ENCODE measurements at regions not wholly inside any gene's neighbourhood (a gene's known extent, or its start where the extent isn't known, plus 50 kb on each side); places are given as distances from the start of the nearest gene placed in this dataset.

- no peak for TF ChIP-seq SRF (IDR thresholded peaks at IDR 0.05; ENCODE audit: low read depth, low read length)
- no peak for TF ChIP-seq POLR2A (IDR thresholded peaks at IDR 0.05; ENCODE audit: control extremely low read depth in 1 of 2, low read depth in 2 of 2, low read length in 2 of 2)
- no peak for TF ChIP-seq CTCF (IDR thresholded peaks at IDR 0.05; ENCODE audit: control extremely low read depth in 1 of 3, insufficient read depth in 1 of 3, low read depth in 1 of 3, low read length in 3 of 3)
Measured at GRCh38 chr4:81814987-81815541, 343.4 kb upstream of the RASGEF1B start.

Measured in H1 (cell line).